Neural crest cell (in vitro differentiated cells): ENCODE measurements at regions not wholly inside any gene's neighbourhood (a gene's known extent, or its start where the extent isn't known, plus 50 kb on each side); places are given as distances from the start of the nearest gene placed in this dataset.
A peak's percentile ranks its signal among the peaks of the same experiment; 100 is the strongest.

Source experiments
- DNase-seq: peaks from one replicate; pipeline ENCODE4 v3.0.0; 2021; ENCODE audit warnings: low read depth, mixed read lengths, low spot score
- H3K27ac Mint-ChIP-seq: one replicate; pipeline ENCODE4 v1.8.0; 2021; ENCODE audit warnings: mild to moderate bottlenecking, mixed read lengths; ENCODE audit not compliant: unreplicated experiment
- H3K27me3 Mint-ChIP-seq: 2 replicates; pipeline ENCODE4 v1.8.0; 2021; ENCODE audit warnings: low read depth, mild to moderate bottlenecking, mixed read lengths
- H3K36me3 Mint-ChIP-seq: 2 replicates; pipeline ENCODE4 v1.8.0; 2021; ENCODE audit warnings: low read depth, mild to moderate bottlenecking, mixed read lengths
- H3K4me1 Mint-ChIP-seq: 2 replicates; pipeline ENCODE4 v1.8.0; 2021; ENCODE audit warnings: mixed read lengths
- H3K4me3 Mint-ChIP-seq: one replicate; pipeline ENCODE4 v1.8.0; 2021; ENCODE audit warnings: mild to moderate bottlenecking, mixed read lengths
- H3K9me3 Mint-ChIP-seq: 2 replicates; pipeline ENCODE4 v1.8.0; 2021; ENCODE audit warnings: mixed read lengths
- CTCF ChIP-seq: fragments of 200-600 bp; sonication (generic); conservative IDR thresholded peaks from 2 replicates; pipeline ENCODE4 v1.5.0; 2021; ENCODE audit warnings: antibody characterized with exemption, mild to moderate bottlenecking

- TF ChIP-seq CTCF = no peak
- Mint-ChIP-seq H3K4me3 (no peak overlapping the region), H3K36me3 (no peaks in the 10 kb centered on the region), H3K27ac (no peak overlapping the region), H3K9me3 (peaks cover 7% of the 10 kb centered on the region), H3K4me1 (peaks cover 12% of the 10 kb centered on the region), H3K27me3 (no peaks in the 10 kb centered on the region)
- no peak for DNase-seq
Measured at GRCh38 chr13:97853550-97853949, 99.9 kb upstream of the IPO5 start.

- TF ChIP-seq CTCF = peak; percentile 97
- DNase-seq = peak; percentile 36
- Mint-ChIP-seq H3K36me3 (no peaks in the 10 kb centered on the region), H3K4me1 (peaks cover 7% of the 10 kb centered on the region), H3K4me3 (no peak overlapping the region), H3K27me3 (no peaks in the 10 kb centered on the region), H3K27ac (no peak overlapping the region), H3K9me3 (peaks cover 7% of the 10 kb centered on the region)
Measured at GRCh38 chr13:97855570-97856303, 97.7 kb upstream of the IPO5 start.

GRCh38 chr13:97856304-97856675 lies 97.2 kb upstream of the IPO5 start:
- H3K27ac Mint-ChIP-seq = no peak overlapping the region
- H3K9me3 Mint-ChIP-seq = peaks cover 9% of the 10 kb centered on the region
- no peak for TF ChIP-seq CTCF
- no peak overlapping the region for H3K4me3 Mint-ChIP-seq
- no peaks in the 10 kb centered on the region for H3K27me3 Mint-ChIP-seq
- peaks cover 2% of the 10 kb centered on the region for H3K36me3 Mint-ChIP-seq
- H3K4me1 Mint-ChIP-seq = peaks cover 7% of the 10 kb centered on the region
- DNase-seq = no peak

- H3K27ac Mint-ChIP-seq = no peak overlapping the region
- peaks cover 7% of the 10 kb centered on the region for H3K4me1 Mint-ChIP-seq
- H3K9me3 Mint-ChIP-seq = peaks cover 11% of the 10 kb centered on the region
- H3K36me3 Mint-ChIP-seq = peaks cover 4% of the 10 kb centered on the region
- H3K4me3 Mint-ChIP-seq = no peak overlapping the region
- no peak for DNase-seq
- no peak for TF ChIP-seq CTCF
- H3K27me3 Mint-ChIP-seq = no peaks in the 10 kb centered on the region
Measured at GRCh38 chr13:97858161-97858560, 95.3 kb upstream of the IPO5 start.

GRCh38 chr13:97866346-97866745 lies 87.1 kb upstream of the IPO5 start:
- H3K4me3 Mint-ChIP-seq = no peak overlapping the region
- H3K9me3 Mint-ChIP-seq = peaks cover 24% of the 10 kb centered on the region
- H3K27me3 Mint-ChIP-seq = no peaks in the 10 kb centered on the region
- no peak overlapping the region for H3K27ac Mint-ChIP-seq
- no peak for TF ChIP-seq CTCF
- peaks cover 5% of the 10 kb centered on the region for H3K36me3 Mint-ChIP-seq
- no peak for DNase-seq
- no peaks in the 10 kb centered on the region for H3K4me1 Mint-ChIP-seq
